ENCODE measurements at regions not wholly inside any gene's neighbourhood (a gene's known extent, or its start where the extent isn't known, plus 50 kb on each side); places are given as distances from the start of the nearest gene placed in this dataset.

DNA sequence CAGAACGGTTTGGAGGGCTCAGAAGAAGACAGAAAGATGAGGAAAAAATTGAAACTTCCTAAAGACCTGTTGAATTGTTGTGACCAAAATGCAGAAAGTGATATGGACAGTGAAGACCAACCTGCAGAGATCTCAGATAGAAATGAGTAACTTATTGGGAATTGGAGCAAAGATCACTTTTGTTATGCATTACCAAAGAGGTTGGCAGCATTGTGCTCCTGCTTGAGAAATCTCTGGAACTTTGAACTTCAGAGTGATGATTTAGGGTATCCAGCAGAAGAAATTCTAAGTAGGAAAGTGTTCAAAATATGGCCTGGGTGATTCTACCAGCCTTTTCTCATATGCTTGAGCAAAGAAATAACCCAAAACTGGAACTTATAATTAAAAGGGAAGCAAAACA, 136.0 kb downstream of the GJA1 start:
- TF ChIP-seq, protein P1, sequence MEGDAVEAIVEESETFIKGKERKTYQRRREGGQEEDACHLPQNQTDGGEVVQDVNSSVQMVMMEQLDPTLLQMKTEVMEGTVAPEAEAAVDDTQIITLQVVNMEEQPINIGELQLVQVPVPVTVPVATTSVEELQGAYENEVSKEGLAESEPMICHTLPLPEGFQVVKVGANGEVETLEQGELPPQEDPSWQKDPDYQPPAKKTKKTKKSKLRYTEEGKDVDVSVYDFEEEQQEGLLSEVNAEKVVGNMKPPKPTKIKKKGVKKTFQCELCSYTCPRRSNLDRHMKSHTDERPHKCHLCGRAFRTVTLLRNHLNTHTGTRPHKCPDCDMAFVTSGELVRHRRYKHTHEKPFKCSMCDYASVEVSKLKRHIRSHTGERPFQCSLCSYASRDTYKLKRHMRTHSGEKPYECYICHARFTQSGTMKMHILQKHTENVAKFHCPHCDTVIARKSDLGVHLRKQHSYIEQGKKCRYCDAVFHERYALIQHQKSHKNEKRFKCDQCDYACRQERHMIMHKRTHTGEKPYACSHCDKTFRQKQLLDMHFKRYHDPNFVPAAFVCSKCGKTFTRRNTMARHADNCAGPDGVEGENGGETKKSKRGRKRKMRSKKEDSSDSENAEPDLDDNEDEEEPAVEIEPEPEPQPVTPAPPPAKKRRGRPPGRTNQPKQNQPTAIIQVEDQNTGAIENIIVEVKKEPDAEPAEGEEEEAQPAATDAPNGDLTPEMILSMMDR (IDR thresholded peaks at IDR 0.05 in 4 of 5, conservative IDR thresholded peaks at IDR 0.05 in 1 of 5): no peak
- no peak for TF ChIP-seq POLR2A (IDR thresholded peaks at IDR 0.05)
